Epithelial cell of proximal tubule (primary cell): ENCODE measurements at regions not wholly inside any gene's neighbourhood (a gene's known extent, or its start where the extent isn't known, plus 50 kb on each side); places are given as distances from the start of the nearest gene placed in this dataset.

Experiments
- DNase-seq: peaks from one replicate; pipeline ENCODE4 v3.0.0-alpha.2; 2011; ENCODE audit warnings: low read depth
- H3K4me3 ChIP-seq: 2 replicates; pipeline ENCODE4 v1.5.1; 2011; ENCODE audit warnings: low read depth, mild to moderate bottlenecking, low read length
- TF ChIP-seq, protein P1 (sequence below): conservative IDR thresholded peaks from 2 replicates; pipeline ENCODE4 v1.5.1; 2012; ENCODE audit warnings: low read depth, mild to moderate bottlenecking, low read length

DNA sequence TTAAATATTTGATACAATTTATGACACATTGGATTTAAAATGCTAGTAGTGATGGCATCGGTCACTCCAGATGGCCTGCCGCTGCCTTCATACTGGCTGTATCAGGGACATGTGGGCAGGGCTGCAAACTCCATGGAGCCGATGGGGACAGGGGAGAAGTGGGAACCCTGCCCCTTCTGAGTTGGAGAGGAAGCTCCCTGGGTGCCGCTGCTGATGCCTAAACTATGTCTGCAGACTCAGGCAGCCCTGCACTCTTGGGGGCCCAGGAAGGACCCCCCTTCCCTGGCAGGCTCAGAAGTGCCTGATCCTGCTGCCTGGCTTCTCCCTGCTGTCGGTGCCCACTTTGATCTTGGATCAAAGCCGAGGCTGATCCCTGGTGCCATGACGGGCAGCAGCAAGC is 1522.1 kb downstream of the OTOL1 start:
- TF ChIP-seq, protein P1, sequence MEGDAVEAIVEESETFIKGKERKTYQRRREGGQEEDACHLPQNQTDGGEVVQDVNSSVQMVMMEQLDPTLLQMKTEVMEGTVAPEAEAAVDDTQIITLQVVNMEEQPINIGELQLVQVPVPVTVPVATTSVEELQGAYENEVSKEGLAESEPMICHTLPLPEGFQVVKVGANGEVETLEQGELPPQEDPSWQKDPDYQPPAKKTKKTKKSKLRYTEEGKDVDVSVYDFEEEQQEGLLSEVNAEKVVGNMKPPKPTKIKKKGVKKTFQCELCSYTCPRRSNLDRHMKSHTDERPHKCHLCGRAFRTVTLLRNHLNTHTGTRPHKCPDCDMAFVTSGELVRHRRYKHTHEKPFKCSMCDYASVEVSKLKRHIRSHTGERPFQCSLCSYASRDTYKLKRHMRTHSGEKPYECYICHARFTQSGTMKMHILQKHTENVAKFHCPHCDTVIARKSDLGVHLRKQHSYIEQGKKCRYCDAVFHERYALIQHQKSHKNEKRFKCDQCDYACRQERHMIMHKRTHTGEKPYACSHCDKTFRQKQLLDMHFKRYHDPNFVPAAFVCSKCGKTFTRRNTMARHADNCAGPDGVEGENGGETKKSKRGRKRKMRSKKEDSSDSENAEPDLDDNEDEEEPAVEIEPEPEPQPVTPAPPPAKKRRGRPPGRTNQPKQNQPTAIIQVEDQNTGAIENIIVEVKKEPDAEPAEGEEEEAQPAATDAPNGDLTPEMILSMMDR = no peak
- no peak overlapping the region for H3K4me3 ChIP-seq
- DNase-seq = no peak

DNA sequence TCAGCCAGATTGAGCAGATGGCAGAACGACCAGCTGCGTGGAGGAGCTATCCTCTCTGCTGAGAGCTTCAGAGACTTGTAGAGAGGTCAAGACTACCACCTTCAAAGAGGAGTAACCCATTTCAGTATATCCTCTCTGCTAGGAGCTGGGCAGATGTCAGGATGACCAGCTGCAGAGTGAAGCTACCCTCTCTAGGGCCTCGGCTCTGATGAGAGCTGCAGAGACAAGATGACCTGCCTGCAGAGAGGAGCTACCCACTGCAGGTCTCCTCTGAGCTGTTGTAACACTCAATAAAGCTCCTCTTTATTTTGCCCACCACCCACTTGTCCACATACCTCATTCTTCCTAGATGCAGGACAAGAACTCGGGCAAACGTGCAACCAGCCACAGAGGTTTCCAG is 1522.7 kb downstream of the OTOL1 start:
- DNase-seq = no peak
- TF ChIP-seq, protein P1 = no peak
- no peak overlapping the region for H3K4me3 ChIP-seq

DNA sequence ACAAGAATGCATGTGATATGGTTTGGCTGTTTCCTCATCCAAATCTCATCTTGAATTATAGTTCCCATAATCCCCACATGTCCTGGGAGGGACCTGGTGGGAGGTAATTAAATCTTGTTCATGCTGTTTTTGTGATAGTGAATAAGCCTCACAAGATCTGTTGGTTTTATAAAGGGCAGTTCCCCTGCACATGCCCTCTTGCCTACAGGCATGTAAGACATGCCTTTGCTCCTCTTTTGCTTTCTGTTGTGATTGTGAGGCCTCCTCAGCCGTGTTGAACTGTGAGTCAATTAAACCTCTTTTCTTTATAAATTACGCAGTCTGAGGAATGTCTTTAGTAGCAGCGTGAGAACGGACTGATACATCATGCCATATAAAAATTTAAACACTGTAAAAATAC is 1537.0 kb downstream of the OTOL1 start:
- no peak overlapping the region for H3K4me3 ChIP-seq
- DNase-seq = no peak
- TF ChIP-seq, protein P1 = no peak

DNA sequence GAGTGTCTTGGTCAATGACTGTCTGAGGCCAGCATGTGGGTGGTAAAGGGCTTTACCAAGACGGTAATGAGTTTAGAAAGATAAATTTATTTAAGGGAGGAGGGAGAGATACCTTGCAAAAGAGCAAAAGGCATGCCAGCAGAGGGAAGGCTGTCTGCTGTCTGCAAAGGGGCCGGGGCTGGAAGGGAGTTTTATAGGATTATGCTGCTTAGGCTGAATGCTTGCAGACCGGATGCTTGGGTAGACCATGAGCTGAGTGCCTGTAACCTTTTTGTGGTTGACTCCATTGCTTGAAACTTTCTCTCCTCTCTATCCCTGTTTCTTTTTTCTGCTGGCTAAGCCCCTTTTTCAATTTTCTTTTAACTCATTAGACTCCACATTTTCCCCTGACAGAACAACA is 1543.0 kb downstream of the OTOL1 start:
- TF ChIP-seq, protein P1 = no peak
- no peak overlapping the region for H3K4me3 ChIP-seq
- DNase-seq = no peak

DNA sequence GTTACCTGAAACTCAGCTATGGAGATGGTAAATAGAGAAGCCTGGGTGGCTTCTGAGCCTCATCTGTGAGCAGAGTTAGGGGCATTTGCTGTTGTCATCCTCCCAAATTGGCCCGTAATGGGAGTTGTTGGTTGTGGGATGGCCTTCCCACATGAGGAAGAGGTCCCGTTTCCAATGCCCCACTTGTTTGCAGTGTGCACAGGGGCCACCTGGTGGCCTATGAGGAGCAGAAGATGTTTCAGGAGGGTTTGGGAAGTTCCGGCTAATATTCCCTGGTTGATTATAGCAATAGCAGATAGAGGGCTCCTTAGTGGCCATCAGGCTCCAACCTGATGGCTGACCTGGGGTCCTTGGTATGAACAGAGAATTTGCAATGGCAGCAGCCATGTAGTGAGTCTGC is 1546.5 kb downstream of the OTOL1 start:
- no peak for DNase-seq
- no peak overlapping the region for H3K4me3 ChIP-seq
- TF ChIP-seq, protein P1 = peak; percentile 73

DNA sequence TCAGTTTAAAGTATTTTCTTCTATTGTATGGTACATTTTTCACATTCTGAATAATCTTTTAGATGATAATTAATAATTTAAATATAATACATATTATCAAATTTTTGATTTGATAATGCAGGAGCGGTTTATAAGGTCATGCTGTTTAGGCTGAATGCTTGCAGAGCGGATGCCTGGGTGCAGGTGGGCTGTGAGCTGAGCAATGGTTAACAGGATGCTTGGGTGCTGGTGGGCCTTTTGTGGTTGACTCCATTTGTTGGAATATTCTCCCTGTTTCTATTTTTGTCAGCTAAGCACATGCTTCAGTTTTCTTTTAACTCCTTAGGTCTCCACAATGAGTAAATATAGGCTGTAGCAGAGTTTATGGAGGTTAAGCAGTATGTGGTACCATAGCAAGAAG is 1549.3 kb downstream of the OTOL1 start:
- no peak overlapping the region for H3K4me3 ChIP-seq
- no peak for DNase-seq
- TF ChIP-seq, protein P1 = no peak

DNA sequence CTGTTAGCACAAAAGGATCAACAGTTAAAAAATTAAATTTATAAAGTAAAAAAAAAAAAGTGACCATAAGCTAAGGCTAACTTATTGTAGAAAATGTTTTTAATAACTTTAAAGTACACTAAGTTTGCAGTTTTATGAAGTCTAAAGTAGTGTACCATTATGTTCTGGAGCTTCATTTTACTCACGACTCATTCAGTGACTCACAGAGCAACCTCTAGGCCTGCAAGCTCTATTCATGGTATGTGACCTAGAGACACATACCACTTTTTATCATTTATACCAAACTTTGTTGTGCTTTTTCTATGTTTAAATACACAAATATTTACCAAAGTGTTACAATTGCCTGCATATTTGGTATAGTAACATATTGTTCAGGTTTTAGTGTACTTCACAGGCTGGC is 1552.3 kb downstream of the OTOL1 start:
- DNase-seq = no peak
- TF ChIP-seq, protein P1 = no peak
- H3K4me3 ChIP-seq = no peak overlapping the region
